Endothelial cell of umbilical vein (primary cell): ENCODE measurements at regions not wholly inside any gene's neighbourhood (a gene's known extent, or its start where the extent isn't known, plus 50 kb on each side); places are given as distances from the start of the nearest gene placed in this dataset.

Experiments
- CTCF ChIP-seq, 2 donors: IDR thresholded peaks; 1 replicate in 1 of 2; 2 replicates in 1 of 2; pipeline ENCODE4 v1.5.1; 2011; ENCODE audit warnings: low read length in 2 of 2, mild to moderate bottlenecking in 2 of 2, moderate library complexity in 2 of 2, control low read depth in 1 of 2, inconsistent platforms in 1 of 2, low read depth in 1 of 2; ENCODE audit not compliant: insufficient read depth in 1 of 2; ENCODE audit errors: extremely low read depth in 1 of 2
- EZH2 ChIP-seq: IDR thresholded peaks from 2 replicates; pipeline ENCODE4 v1.6.1; 2012; ENCODE audit warnings: borderline replicate concordance, low read depth, mild to moderate bottlenecking, moderate library complexity, low read length, inconsistent platforms; ENCODE audit not compliant: severe bottlenecking
- MYC ChIP-seq: IDR thresholded peaks from one replicate; pipeline ENCODE4 v1.6.1; 2011; ENCODE audit warnings: mild to moderate bottlenecking, low read depth, low read length
- POLR2A ChIP-seq: IDR thresholded peaks from 2 replicates; pipeline ENCODE4 v1.6.1; 2012; ENCODE audit warnings: low read depth, mild to moderate bottlenecking, control low read depth, low read length
- POLR2AphosphoS5 ChIP-seq: IDR thresholded peaks from 2 replicates; pipeline ENCODE4 v1.6.1; 2012; ENCODE audit warnings: low read depth, mild to moderate bottlenecking, control low read depth, low read length, moderate library complexity; ENCODE audit not compliant: insufficient read depth

GRCh38 chrX:128714425-128714824 lies 662.2 kb upstream of the ACTRT1 start:
- TF ChIP-seq CTCF (IDR thresholded peaks at IDR 0.05; ENCODE audit: extremely low read depth in 1 of 2, insufficient read depth in 1 of 2, low read depth in 1 of 2, low read length in 2 of 2) (no peak), EZH2 (no peak), POLR2A (no peak), POLR2AphosphoS5 (no peak), MYC (no peak)
